ENCODE measurements at regions not wholly inside any gene's neighbourhood (a gene's known extent, or its start where the extent isn't known, plus 50 kb on each side); places are given as distances from the start of the nearest gene placed in this dataset.
"Not testable (repeated sequence)": the region's sequence is repeated elsewhere in the genome, so short reads cannot be mapped to it uniquely, and the experiment has no call there.

GRCh38 chr2:180258579-180258978, 251.5 kb upstream of the CWC22 start:
- H3K4me1 Mint-ChIP-seq: no peaks in the 10 kb centered on the region
- no peaks in the 10 kb centered on the region for H3K27me3 Mint-ChIP-seq
- no peak overlapping the region for H3K27ac Mint-ChIP-seq
- H3K36me3 Mint-ChIP-seq (ENCODE audit: low read depth): no peaks in the 10 kb centered on the region
- H3K9me3 Mint-ChIP-seq: no peaks in the 10 kb centered on the region
- no peak for ATAC-seq (replicated peaks)
- H3K4me3 Mint-ChIP-seq: no peak overlapping the region

DNA sequence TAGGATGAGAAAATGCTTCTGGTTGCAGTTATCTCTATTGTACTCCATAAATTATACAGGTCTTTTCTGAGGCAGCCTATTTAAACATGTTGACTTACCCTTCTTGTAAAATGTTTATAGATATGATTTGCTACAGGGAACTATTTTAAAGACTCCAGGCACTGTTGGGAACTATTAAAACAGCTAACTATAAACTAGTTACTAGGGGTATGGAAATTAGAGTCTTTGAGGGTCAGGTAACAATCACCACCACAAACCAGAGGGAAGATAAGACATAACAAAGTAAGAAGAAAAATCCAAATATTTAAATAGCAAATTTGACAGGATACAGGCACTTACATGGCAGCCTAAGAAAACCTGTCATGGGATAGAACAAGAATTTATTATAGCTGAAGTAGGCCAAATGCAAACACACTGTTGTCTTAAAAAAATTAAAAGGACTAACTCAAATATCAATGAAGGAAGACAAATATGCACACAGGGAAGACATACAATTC, 251.0 kb upstream of the CWC22 start:
- Mint-ChIP-seq H3K27me3 (no peaks in the 10 kb centered on the region), H3K27ac (no peak overlapping the region)
- no peak for ATAC-seq (replicated peaks)

DNA sequence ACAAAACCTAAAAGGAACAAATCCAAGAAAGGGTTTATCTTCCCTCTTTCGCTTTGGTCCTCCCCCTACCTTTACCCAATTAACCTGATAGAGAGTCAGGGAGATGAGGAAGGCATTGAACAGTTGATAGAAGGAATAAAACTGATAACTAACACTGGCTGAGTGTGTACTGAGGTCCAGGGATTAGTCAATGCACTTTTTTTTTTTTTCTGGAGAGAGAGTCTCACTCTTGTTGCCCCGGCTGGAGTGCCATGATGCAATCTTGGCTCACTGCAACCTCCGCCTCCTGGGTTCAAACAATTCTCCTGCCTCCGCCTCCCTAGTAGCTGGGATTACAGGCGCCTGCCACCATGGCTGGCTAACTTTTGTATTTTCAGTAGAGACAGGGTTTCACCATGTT, 250.2 kb upstream of the CWC22 start:
- H3K9me3 Mint-ChIP-seq: no peaks in the 10 kb centered on the region
- no peaks in the 10 kb centered on the region for H3K4me1 Mint-ChIP-seq
- H3K36me3 Mint-ChIP-seq (ENCODE audit: low read depth): no peaks in the 10 kb centered on the region
- ATAC-seq (replicated peaks): no peak
- no peak overlapping the region for H3K27ac Mint-ChIP-seq
- no peak overlapping the region for H3K4me3 Mint-ChIP-seq
- H3K27me3 Mint-ChIP-seq: peaks cover 3% of the 10 kb centered on the region

More for the DNA sequence above, 251.0 kb upstream of the CWC22 start:
- no peaks in the 10 kb centered on the region for H3K9me3 Mint-ChIP-seq
- no peaks in the 10 kb centered on the region for H3K36me3 Mint-ChIP-seq (ENCODE audit: low read depth)
- H3K4me3 Mint-ChIP-seq: no peak overlapping the region
- no peaks in the 10 kb centered on the region for H3K4me1 Mint-ChIP-seq

GRCh38 chr2:180255981-180256380, 248.9 kb upstream of the CWC22 start:
- no peaks in the 10 kb centered on the region for H3K36me3 Mint-ChIP-seq (ENCODE audit: low read depth)
- no peak overlapping the region for H3K4me3 Mint-ChIP-seq
- no peak overlapping the region for H3K27ac Mint-ChIP-seq
- H3K27me3 Mint-ChIP-seq: peaks cover 3% of the 10 kb centered on the region
- no peaks in the 10 kb centered on the region for H3K4me1 Mint-ChIP-seq
- no peak for ATAC-seq (replicated peaks)
- no peaks in the 10 kb centered on the region for H3K9me3 Mint-ChIP-seq

DNA sequence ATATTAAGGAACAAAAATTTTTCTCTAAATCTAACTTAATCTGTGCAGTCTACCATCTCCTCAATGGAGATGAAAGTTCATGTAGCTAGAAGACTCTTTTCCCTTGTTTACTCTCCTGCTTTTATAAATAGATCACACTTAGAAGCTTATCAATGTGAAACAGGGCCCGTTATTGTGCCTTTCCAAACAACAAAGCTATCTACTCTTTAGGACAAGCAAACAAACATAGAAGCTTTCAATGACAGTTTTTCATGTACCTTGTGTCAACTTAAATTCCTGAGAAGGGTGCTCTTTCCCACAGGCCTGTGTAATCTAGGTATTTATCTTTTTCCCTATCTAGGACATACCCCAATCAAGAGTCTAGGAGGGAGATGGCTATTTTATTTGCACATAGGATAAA, 247.8 kb upstream of the CWC22 start:
- Mint-ChIP-seq H3K36me3 (ENCODE audit: low read depth) (no peaks in the 10 kb centered on the region), H3K27me3 (peaks cover 3% of the 10 kb centered on the region), H3K27ac (no peak overlapping the region), H3K4me3 (no peak overlapping the region), H3K4me1 (no peaks in the 10 kb centered on the region), H3K9me3 (no peaks in the 10 kb centered on the region)
- ATAC-seq (replicated peaks): no peak

DNA sequence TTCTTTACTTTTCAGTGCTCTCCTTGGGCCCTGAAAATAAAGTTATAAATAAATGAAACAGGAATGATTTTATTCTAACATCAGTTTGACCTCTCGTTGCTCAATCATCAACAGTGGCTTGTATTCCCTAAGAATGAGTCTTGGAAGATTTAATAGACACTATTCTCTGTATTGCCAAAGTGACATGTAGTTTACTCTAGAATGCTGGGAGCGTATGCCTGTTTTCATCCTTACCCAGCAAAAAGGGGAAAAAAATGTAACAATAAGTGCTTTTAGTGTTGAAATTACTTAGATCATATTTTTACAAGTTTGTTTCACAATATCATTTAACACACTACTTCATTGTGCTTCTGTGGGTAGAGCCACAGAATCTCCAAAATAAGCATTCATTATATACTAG, 240.6 kb upstream of the CWC22 start:
- H3K4me1 Mint-ChIP-seq: no peaks in the 10 kb centered on the region
- peaks cover 6% of the 10 kb centered on the region for H3K27me3 Mint-ChIP-seq
- no peaks in the 10 kb centered on the region for H3K9me3 Mint-ChIP-seq
- H3K4me3 Mint-ChIP-seq: no peak overlapping the region
- ATAC-seq (replicated peaks): no peak
- no peak overlapping the region for H3K27ac Mint-ChIP-seq
- no peaks in the 10 kb centered on the region for H3K36me3 Mint-ChIP-seq (ENCODE audit: low read depth)

DNA sequence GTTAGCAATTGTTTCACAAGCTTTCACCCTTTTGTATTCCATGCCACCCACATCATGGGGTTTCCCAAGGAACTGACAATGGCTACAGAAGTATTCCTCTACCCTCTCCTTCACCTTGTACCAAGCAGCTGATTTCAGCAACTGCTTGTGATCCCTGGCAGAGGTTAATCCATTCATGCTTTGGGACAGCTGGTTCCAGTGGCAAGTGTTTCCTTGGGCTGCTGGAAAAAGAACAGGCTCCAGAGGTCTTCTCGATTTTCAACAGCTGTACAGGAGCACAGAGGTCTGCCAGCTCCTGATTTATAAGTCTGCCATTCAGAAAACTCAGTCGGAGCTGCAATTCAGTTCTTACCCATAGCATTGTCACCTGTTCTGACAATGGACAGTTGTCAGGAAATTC, 239.2 kb upstream of the CWC22 start:
- Mint-ChIP-seq H3K4me3 (no peak overlapping the region), H3K27ac (no peak overlapping the region), H3K36me3 (ENCODE audit: low read depth) (no peaks in the 10 kb centered on the region), H3K9me3 (no peaks in the 10 kb centered on the region), H3K27me3 (peaks cover 3% of the 10 kb centered on the region), H3K4me1 (no peaks in the 10 kb centered on the region)
- ATAC-seq (replicated peaks): no peak

DNA sequence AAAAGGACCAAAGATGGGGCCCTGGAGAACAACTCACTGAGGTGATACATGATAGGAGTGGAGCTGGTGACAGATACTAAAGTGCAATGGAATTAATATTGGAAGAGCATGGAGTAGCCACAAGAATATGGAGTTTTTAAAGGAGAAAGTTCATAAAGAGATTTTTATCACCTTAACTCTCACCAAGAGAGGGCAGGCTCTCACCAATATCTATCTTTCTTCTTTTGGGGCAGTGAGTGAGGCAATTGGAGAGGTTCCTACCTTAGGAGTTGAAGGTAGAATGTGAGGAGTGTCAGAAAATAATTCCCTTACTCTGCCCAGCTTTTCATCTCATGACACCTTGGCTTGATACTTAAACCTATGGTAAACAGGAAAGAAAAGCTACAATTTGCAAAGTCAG, 233.7 kb upstream of the CWC22 start:
- H3K9me3 Mint-ChIP-seq: no peaks in the 10 kb centered on the region

DNA sequence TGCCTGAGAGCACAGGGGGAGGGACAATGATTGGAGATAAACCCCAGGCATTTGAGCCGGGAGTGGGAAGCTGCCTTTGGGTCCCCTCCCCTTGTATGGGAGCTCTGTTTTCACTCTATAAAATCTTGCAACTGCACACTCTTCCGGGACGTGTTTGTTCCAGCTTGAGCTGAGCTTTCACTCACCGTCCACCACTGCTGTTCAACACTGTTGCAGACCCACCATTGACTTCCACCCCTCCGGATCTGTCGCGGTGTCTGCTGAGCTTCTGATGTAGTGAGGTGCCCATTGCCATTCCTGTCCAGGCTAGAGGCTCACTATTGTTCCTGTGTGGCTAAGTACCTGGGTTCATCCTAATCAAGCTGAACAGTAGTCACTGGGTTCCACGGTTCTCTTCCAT, 231.6 kb upstream of the CWC22 start:
- H3K27ac Mint-ChIP-seq: no peak overlapping the region
- no peak for ATAC-seq (replicated peaks)
- H3K4me1 Mint-ChIP-seq: no peaks in the 10 kb centered on the region
- no peak overlapping the region for H3K4me3 Mint-ChIP-seq
- no peaks in the 10 kb centered on the region for H3K9me3 Mint-ChIP-seq
- H3K27me3 Mint-ChIP-seq: no peaks in the 10 kb centered on the region
- H3K36me3 Mint-ChIP-seq (ENCODE audit: low read depth): no peaks in the 10 kb centered on the region

More for the DNA sequence above, 233.7 kb upstream of the CWC22 start:
- Mint-ChIP-seq H3K27me3 (peaks cover 3% of the 10 kb centered on the region), H3K27ac (no peak overlapping the region), H3K4me1 (no peaks in the 10 kb centered on the region), H3K36me3 (ENCODE audit: low read depth) (no peaks in the 10 kb centered on the region), H3K4me3 (no peak overlapping the region)
- ATAC-seq (replicated peaks): no peak

- ATAC-seq (replicated peaks); H3K9me3 Mint-ChIP-seq; H3K36me3 Mint-ChIP-seq (ENCODE audit: low read depth); H3K27ac Mint-ChIP-seq; H3K27me3 Mint-ChIP-seq; H3K4me3 Mint-ChIP-seq; H3K4me1 Mint-ChIP-seq: not testable (repeated sequence)
Observed at GRCh38 chr2:180236061-180236460, 229.0 kb upstream of the CWC22 start.

GRCh38 chr2:180235506-180235905, 228.4 kb upstream of the CWC22 start:
- H3K4me1 Mint-ChIP-seq; ATAC-seq (replicated peaks); H3K9me3 Mint-ChIP-seq; H3K4me3 Mint-ChIP-seq; H3K27me3 Mint-ChIP-seq; H3K27ac Mint-ChIP-seq; H3K36me3 Mint-ChIP-seq (ENCODE audit: low read depth): not testable (repeated sequence)

GRCh38 chr2:180234991-180235390, 227.9 kb upstream of the CWC22 start:
- H3K27me3 Mint-ChIP-seq; ATAC-seq (replicated peaks); H3K4me1 Mint-ChIP-seq: not testable (repeated sequence)

GRCh38 chr2:180231015-180231414, 223.9 kb upstream of the CWC22 start:
- Mint-ChIP-seq H3K4me1 (no peaks in the 10 kb centered on the region), H3K9me3 (no peaks in the 10 kb centered on the region), H3K27ac (no peak overlapping the region), H3K36me3 (ENCODE audit: low read depth) (no peaks in the 10 kb centered on the region), H3K4me3 (no peak overlapping the region), H3K27me3 (no peaks in the 10 kb centered on the region)
- no peak for ATAC-seq (replicated peaks)

More at GRCh38 chr2:180234991-180235390, 227.9 kb upstream of the CWC22 start:
- not testable (repeated sequence) for H3K27ac Mint-ChIP-seq; H3K4me3 Mint-ChIP-seq; H3K9me3 Mint-ChIP-seq; H3K36me3 Mint-ChIP-seq (ENCODE audit: low read depth)

GRCh38 chr2:180227461-180227860, 220.4 kb upstream of the CWC22 start:
- H3K27me3 Mint-ChIP-seq: no peaks in the 10 kb centered on the region
- H3K4me3 Mint-ChIP-seq: no peak overlapping the region
- no peak for ATAC-seq (replicated peaks)
- H3K27ac Mint-ChIP-seq: no peak overlapping the region
- H3K4me1 Mint-ChIP-seq: no peaks in the 10 kb centered on the region
- H3K9me3 Mint-ChIP-seq: no peaks in the 10 kb centered on the region
- no peaks in the 10 kb centered on the region for H3K36me3 Mint-ChIP-seq (ENCODE audit: low read depth)

DNA sequence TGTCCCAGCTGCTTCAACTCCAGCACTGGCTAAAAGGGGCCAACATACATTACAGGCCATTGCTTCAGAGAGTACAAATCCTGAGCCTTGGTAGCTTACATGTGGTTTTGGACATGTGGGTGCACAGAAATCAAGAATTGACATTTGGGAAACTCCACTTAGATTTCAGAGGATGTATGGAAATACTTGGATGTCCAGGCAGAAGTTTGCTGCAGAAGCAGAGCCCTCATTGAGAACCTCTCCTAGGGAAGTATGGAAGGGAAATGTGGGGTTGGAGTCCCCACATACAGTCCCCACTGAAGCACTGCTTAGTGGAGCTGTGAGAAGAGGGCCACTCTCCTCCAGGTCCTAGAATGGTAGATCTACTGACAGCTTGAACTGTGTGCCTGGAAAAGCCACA, 218.0 kb upstream of the CWC22 start:
- Mint-ChIP-seq H3K36me3 (ENCODE audit: low read depth) (no peaks in the 10 kb centered on the region), H3K9me3 (no peaks in the 10 kb centered on the region), H3K4me1 (no peaks in the 10 kb centered on the region), H3K27ac (no peak overlapping the region), H3K27me3 (peaks cover 6% of the 10 kb centered on the region), H3K4me3 (no peak overlapping the region)
- no peak for ATAC-seq (replicated peaks)

- no peak for ATAC-seq (replicated peaks)
- no peak overlapping the region for H3K4me3 Mint-ChIP-seq
- peaks cover 6% of the 10 kb centered on the region for H3K27me3 Mint-ChIP-seq
- no peaks in the 10 kb centered on the region for H3K36me3 Mint-ChIP-seq (ENCODE audit: low read depth)
- no peak overlapping the region for H3K27ac Mint-ChIP-seq
- H3K9me3 Mint-ChIP-seq: no peaks in the 10 kb centered on the region
- H3K4me1 Mint-ChIP-seq: no peaks in the 10 kb centered on the region
Observed at GRCh38 chr2:180222644-180223043, 215.5 kb upstream of the CWC22 start.
